ENCODE measurements at regions not wholly inside any gene's neighbourhood (a gene's known extent, or its start where the extent isn't known, plus 50 kb on each side); places are given as distances from the start of the nearest gene placed in this dataset.
A peak's percentile ranks its signal among the peaks of the same experiment; 100 is the strongest.

- H3K79me2 ChIP-seq (ENCODE audit: control insufficient read depth, insufficient read depth, low read length): no peaks in the 10 kb centered on the region
- FAIRE-seq (no peak), DNase-seq (ENCODE audit: low read depth, low spot score) (no peak)
- H3K9me3 ChIP-seq (ENCODE audit: control insufficient read depth, low read depth, low read length): no peaks in the 10 kb centered on the region
- no peaks in the 10 kb centered on the region for H3K27me3 ChIP-seq (ENCODE audit: control insufficient read depth, extremely low read depth, insufficient read depth, low read length)
- peak overlapping the region; percentile 23 for H3K4me2 ChIP-seq (ENCODE audit: control insufficient read depth, extremely low read depth, insufficient read depth, low read depth, low read length)
- dilution Hi-C loops (cut with MboI; ENCODE audit: extremely low pct_ligation_motif_present, low sequenced_read_pairs): no loop called here
- no peak overlapping the region for H2AFZ ChIP-seq (ENCODE audit: control insufficient read depth, low read length)
- H3K9me1 ChIP-seq (ENCODE audit: control insufficient read depth, extremely low read depth, insufficient read depth, low read length): no peaks in the 10 kb centered on the region
- no peak overlapping the region for H3K4me3 ChIP-seq (ENCODE audit: control insufficient read depth in 2 of 3, extremely low read depth in 1 of 3, insufficient read depth in 2 of 3, low read depth in 1 of 3, low read length in 3 of 3)
- H3K36me3 ChIP-seq (ENCODE audit: control insufficient read depth in 2 of 2, extremely low read depth in 1 of 2, insufficient read depth in 2 of 2, low read length in 2 of 2): no peaks in the 10 kb centered on the region
- TF ChIP-seq EZH2 (IDR thresholded peaks at IDR 0.05; ENCODE audit: low read length) (no peak), CTCF (optimal IDR thresholded peaks at IDR 0.05 in 1 of 3, IDR thresholded peaks at IDR 0.05 in 1 of 3, conservative IDR thresholded peaks at IDR 0.05 in 1 of 3; ENCODE audit: extremely low read depth in 1 of 3, insufficient read depth in 2 of 3, low read length in 3 of 3) (no peak)
- H4K20me1 ChIP-seq (ENCODE audit: control insufficient read depth, extremely low read depth, insufficient read depth, low read length): no peaks in the 10 kb centered on the region
- peaks cover 15% of the 10 kb centered on the region for H3K4me1 ChIP-seq (ENCODE audit: control insufficient read depth, extremely low read depth, insufficient read depth, low read length)
- no peak overlapping the region for H3K9ac ChIP-seq (ENCODE audit: control insufficient read depth, extremely low read depth, insufficient read depth, low read length)
- H3K27ac ChIP-seq (ENCODE audit: control insufficient read depth, insufficient read depth, low read length): no peak overlapping the region
These were observed 278.2 kb upstream of the KCNH8 start for GRCh38 chr3:18870074-18870640.

GRCh38 chr3:18868911-18869689 lies 279.2 kb upstream of the KCNH8 start:
- no peak for DNase-seq (ENCODE audit: low read depth, low spot score)

More at GRCh38 chr3:18868911-18869689, 279.2 kb upstream of the KCNH8 start:
- dilution Hi-C loops (cut with MboI; ENCODE audit: extremely low pct_ligation_motif_present, low sequenced_read_pairs): no loop called here
- peaks cover 15% of the 10 kb centered on the region for H3K4me1 ChIP-seq (ENCODE audit: control insufficient read depth, extremely low read depth, insufficient read depth, low read length)
- H4K20me1 ChIP-seq (ENCODE audit: control insufficient read depth, extremely low read depth, insufficient read depth, low read length): no peaks in the 10 kb centered on the region
- H3K9ac ChIP-seq (ENCODE audit: control insufficient read depth, extremely low read depth, insufficient read depth, low read length): no peak overlapping the region
- H3K4me3 ChIP-seq (ENCODE audit: control insufficient read depth in 2 of 3, extremely low read depth in 1 of 3, insufficient read depth in 2 of 3, low read depth in 1 of 3, low read length in 3 of 3): no peak overlapping the region
- no peak overlapping the region for H3K4me2 ChIP-seq (ENCODE audit: control insufficient read depth, extremely low read depth, insufficient read depth, low read depth, low read length)
- no peaks in the 10 kb centered on the region for H3K9me3 ChIP-seq (ENCODE audit: control insufficient read depth, low read depth, low read length)
- no peaks in the 10 kb centered on the region for H3K27me3 ChIP-seq (ENCODE audit: control insufficient read depth, extremely low read depth, insufficient read depth, low read length)
- TF ChIP-seq EZH2 (IDR thresholded peaks at IDR 0.05; ENCODE audit: low read length) (no peak), CTCF (optimal IDR thresholded peaks at IDR 0.05 in 1 of 3, IDR thresholded peaks at IDR 0.05 in 1 of 3, conservative IDR thresholded peaks at IDR 0.05 in 1 of 3; ENCODE audit: extremely low read depth in 1 of 3, insufficient read depth in 2 of 3, low read length in 3 of 3) (no peak)
- no peak overlapping the region for H3K27ac ChIP-seq (ENCODE audit: control insufficient read depth, insufficient read depth, low read length)
- H2AFZ ChIP-seq (ENCODE audit: control insufficient read depth, low read length): no peak overlapping the region
- H3K9me1 ChIP-seq (ENCODE audit: control insufficient read depth, extremely low read depth, insufficient read depth, low read length): no peaks in the 10 kb centered on the region
- no peaks in the 10 kb centered on the region for H3K79me2 ChIP-seq (ENCODE audit: control insufficient read depth, insufficient read depth, low read length)
- no peaks in the 10 kb centered on the region for H3K36me3 ChIP-seq (ENCODE audit: control insufficient read depth in 2 of 2, extremely low read depth in 1 of 2, insufficient read depth in 2 of 2, low read length in 2 of 2)
- FAIRE-seq: no peak

Measured in keratinocyte (primary cell).